ENCODE measurements at regions not wholly inside any gene's neighbourhood (a gene's known extent, or its start where the extent isn't known, plus 50 kb on each side); places are given as distances from the start of the nearest gene placed in this dataset.

DNA sequence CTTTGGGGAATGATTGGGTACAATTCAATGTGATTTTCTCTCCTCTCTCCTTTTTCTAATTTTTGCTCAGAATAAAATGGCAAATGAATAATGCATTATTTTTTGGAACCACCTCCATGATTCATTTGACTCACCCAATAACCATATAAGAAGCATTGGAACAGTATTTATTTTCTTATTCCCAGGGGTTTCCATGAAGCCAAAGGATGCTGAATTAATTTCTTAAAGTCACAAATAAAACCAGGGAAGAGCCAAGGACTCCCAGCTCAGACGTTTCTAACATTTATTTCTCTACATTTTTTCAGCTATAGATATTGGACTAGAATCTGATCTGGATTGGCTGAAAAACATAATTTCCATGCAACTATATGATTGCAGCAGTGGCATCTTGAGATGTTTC, 735.2 kb upstream of the ANKRD30A start:
- no peak overlapping the region for H3K4me3 ChIP-seq (ENCODE audit: low read depth, low read length)
- no peak for TF ChIP-seq CTCF (conservative IDR thresholded peaks at IDR 0.05; ENCODE audit: low read depth, low read length)
- DNase-seq (ENCODE audit: low read depth): no peak

DNA sequence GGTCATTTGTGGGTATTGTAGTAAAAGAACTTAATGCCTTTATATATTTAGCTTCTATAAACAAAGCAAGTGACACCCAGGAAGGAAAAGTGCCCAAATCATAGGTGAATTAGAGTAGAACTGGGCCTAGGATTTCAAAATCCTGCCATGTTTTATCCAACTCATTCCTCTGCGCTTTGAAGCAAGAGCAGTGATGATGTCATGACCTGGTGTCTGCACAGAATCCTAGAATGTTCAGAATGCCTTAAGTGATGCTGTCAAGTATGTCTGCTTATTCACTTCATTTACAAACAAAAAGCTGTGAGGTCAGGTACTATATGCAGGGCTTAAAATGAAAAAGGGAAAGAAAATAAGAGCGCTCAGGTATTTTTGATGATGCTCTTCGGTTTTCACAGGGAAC, 737.2 kb upstream of the ANKRD30A start:
- no peak for TF ChIP-seq CTCF (conservative IDR thresholded peaks at IDR 0.05; ENCODE audit: low read depth, low read length)
- H3K4me3 ChIP-seq (ENCODE audit: low read depth, low read length): no peak overlapping the region
- DNase-seq (ENCODE audit: low read depth): no peak

GRCh38 chr10:36385693-36386092, 739.7 kb upstream of the ANKRD30A start:
- TF ChIP-seq CTCF (conservative IDR thresholded peaks at IDR 0.05; ENCODE audit: low read depth, low read length): no peak
- no peak overlapping the region for H3K4me3 ChIP-seq (ENCODE audit: low read depth, low read length)
- DNase-seq (ENCODE audit: low read depth): no peak

GRCh38 chr10:36383349-36383748, 741.3 kb upstream of the FZD8 start:
- no peak for TF ChIP-seq CTCF (conservative IDR thresholded peaks at IDR 0.05; ENCODE audit: low read depth, low read length)

GRCh38 chr10:36381748-36382147, 739.7 kb upstream of the FZD8 start:
- TF ChIP-seq CTCF (conservative IDR thresholded peaks at IDR 0.05; ENCODE audit: low read depth, low read length): no peak
- DNase-seq (ENCODE audit: low read depth): no peak
- no peak overlapping the region for H3K4me3 ChIP-seq (ENCODE audit: low read depth, low read length)

More at GRCh38 chr10:36383349-36383748, 741.3 kb upstream of the FZD8 start:
- H3K4me3 ChIP-seq (ENCODE audit: low read depth, low read length): no peak overlapping the region
- DNase-seq (ENCODE audit: low read depth): no peak

GRCh38 chr10:36380538-36380937, 738.4 kb upstream of the FZD8 start:
- no peak for DNase-seq (ENCODE audit: low read depth)
- no peak for TF ChIP-seq CTCF (conservative IDR thresholded peaks at IDR 0.05; ENCODE audit: low read depth, low read length)
- H3K4me3 ChIP-seq (ENCODE audit: low read depth, low read length): no peak overlapping the region

DNA sequence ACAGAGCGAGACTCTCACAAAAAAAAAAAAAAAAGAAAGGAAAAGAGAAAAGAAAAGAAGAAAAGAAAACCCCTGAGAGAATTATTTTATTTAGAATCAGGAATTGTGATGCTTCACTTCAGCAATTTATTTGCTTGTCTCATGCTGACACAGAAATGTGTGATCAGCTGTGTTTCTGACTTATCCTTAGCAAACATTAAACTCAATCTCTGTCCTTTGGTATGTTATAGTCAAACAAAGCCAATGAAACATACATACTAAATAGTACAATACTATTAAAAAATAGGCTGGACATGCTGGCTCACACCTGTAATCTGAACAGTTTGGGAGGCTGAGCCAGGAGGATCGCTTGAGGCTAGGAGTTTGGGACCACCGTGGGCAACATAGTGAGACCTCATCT, 733.0 kb upstream of the FZD8 start:
- no peak for TF ChIP-seq CTCF (conservative IDR thresholded peaks at IDR 0.05; ENCODE audit: low read depth, low read length)
- no peak for DNase-seq (ENCODE audit: low read depth)
- no peak overlapping the region for H3K4me3 ChIP-seq (ENCODE audit: low read depth, low read length)
